ENCODE measurements at regions not wholly inside any gene's neighbourhood (a gene's known extent, or its start where the extent isn't known, plus 50 kb on each side); places are given as distances from the start of the nearest gene placed in this dataset.

- TF ChIP-seq CTCF (IDR thresholded peaks at IDR 0.05) (no peak), POLR2A (IDR thresholded peaks at IDR 0.05) (no peak)
Observed at GRCh38 chr13:109604894-109605293, 181.5 kb downstream of the IRS2 start.
